ENCODE measurements at regions not wholly inside any gene's neighbourhood (a gene's known extent, or its start where the extent isn't known, plus 50 kb on each side); places are given as distances from the start of the nearest gene placed in this dataset.

- no peak for DNase-seq (ENCODE audit: low read depth in 2 of 2)
Observed at GRCh38 chr7:45235905-45236304, 78.3 kb downstream of the RAMP3 start.

- no peak for DNase-seq (ENCODE audit: low read depth in 2 of 2)
Observed at GRCh38 chr7:45236666-45237065, 79.1 kb downstream of the RAMP3 start.

GRCh38 chr7:45237788-45238461, 80.3 kb downstream of the RAMP3 start:
- DNase-seq (ENCODE audit: low read depth in 2 of 2): no peak

- DNase-seq (ENCODE audit: low read depth in 2 of 2): no peak
Observed at GRCh38 chr7:45238806-45239205, 81.2 kb downstream of the RAMP3 start.

GRCh38 chr7:45239486-45239885, 81.9 kb downstream of the RAMP3 start:
- no peak for DNase-seq (ENCODE audit: low read depth in 2 of 2)

- no peak for DNase-seq (ENCODE audit: low read depth in 2 of 2)
Observed at GRCh38 chr7:45240273-45240771, 82.7 kb downstream of the RAMP3 start.

GRCh38 chr7:45240926-45241325, 83.3 kb downstream of the RAMP3 start:
- DNase-seq (ENCODE audit: low read depth in 2 of 2): no peak

GRCh38 chr7:45241339-45242109, 83.9 kb downstream of the RAMP3 start:
- no peak for DNase-seq (ENCODE audit: low read depth in 2 of 2)

- no peak for DNase-seq (ENCODE audit: low read depth in 2 of 2)
Observed at GRCh38 chr7:45242261-45242660, 84.7 kb downstream of the RAMP3 start.

- DNase-seq (ENCODE audit: low read depth in 2 of 2): no peak
Observed at GRCh38 chr7:45242698-45243097, 85.1 kb downstream of the RAMP3 start.

- no peak for DNase-seq (ENCODE audit: low read depth in 2 of 2)
Observed at GRCh38 chr7:45244981-45245380, 87.4 kb downstream of the RAMP3 start.

GRCh38 chr7:45246339-45246738, 88.7 kb downstream of the RAMP3 start:
- no peak for DNase-seq (ENCODE audit: low read depth in 2 of 2)

- DNase-seq (ENCODE audit: low read depth in 2 of 2): no peak
Observed at GRCh38 chr7:45252248-45252647, 94.7 kb downstream of the RAMP3 start.

GRCh38 chr7:45252857-45253256, 95.3 kb downstream of the RAMP3 start:
- no peak for DNase-seq (ENCODE audit: low read depth in 2 of 2)

GRCh38 chr7:45253368-45253767, 95.8 kb downstream of the RAMP3 start:
- DNase-seq (ENCODE audit: low read depth in 2 of 2): no peak

GRCh38 chr7:45255187-45255586, 97.6 kb downstream of the RAMP3 start:
- no peak for DNase-seq (ENCODE audit: low read depth in 2 of 2)

- DNase-seq (ENCODE audit: low read depth in 2 of 2): no peak
Observed at GRCh38 chr7:45256309-45256708, 98.7 kb downstream of the RAMP3 start.

- no peak for DNase-seq (ENCODE audit: low read depth in 2 of 2)
Observed at GRCh38 chr7:45256775-45257174, 99.2 kb downstream of the RAMP3 start.

- no peak for DNase-seq (ENCODE audit: low read depth in 2 of 2)
Observed at GRCh38 chr7:45257284-45257683, 99.7 kb downstream of the RAMP3 start.

GRCh38 chr7:45258533-45259226, 101.1 kb downstream of the RAMP3 start:
- no peak for DNase-seq (ENCODE audit: low read depth in 2 of 2)

- no peak for DNase-seq (ENCODE audit: low read depth in 2 of 2)
Observed at GRCh38 chr7:45259227-45259596, 101.6 kb downstream of the RAMP3 start.

- DNase-seq (ENCODE audit: low read depth in 2 of 2): peak; percentile 43 to 53
Observed at GRCh38 chr7:45259966-45260646, 102.5 kb downstream of the RAMP3 start.
